BJ (cell line): ENCODE measurements at regions not wholly inside any gene's neighbourhood (a gene's known extent, or its start where the extent isn't known, plus 50 kb on each side); places are given as distances from the start of the nearest gene placed in this dataset.

Source experiments
- CTCF ChIA-PET: fragments of 350-600 bp; formaldehyde crosslinking; extraction: SDS; loops from one replicate; lab custom pipeline; 2021; ENCODE audit warnings: antibody characterized with exemption, inconsistent platforms; lab: Yijun Ruan, JAX
- POLR2A ChIA-PET: fragments of 300-600 bp; sonication (Branson Sonifier 250); formaldehyde crosslinking; extraction: SDS; loops from one replicate; lab custom pipeline; 2021; ENCODE audit warnings: antibody characterized with exemption; lab: Charles Lee
- DNase-seq: peaks from one replicate; pipeline ENCODE4 v3.0.0-alpha.2; 2011; ENCODE audit warnings: low read depth
- H3K27me3 ChIP-seq: 2 replicates; pipeline ENCODE4 v1.6.0; 2011; ENCODE audit warnings: low read length; ENCODE audit not compliant: control insufficient read depth, insufficient read depth
- H3K36me3 ChIP-seq: 2 replicates; pipeline ENCODE4 v1.5.1; 2011; ENCODE audit warnings: low read length; ENCODE audit not compliant: control insufficient read depth, insufficient read depth
- H3K4me3 ChIP-seq: 2 replicates; pipeline ENCODE4 v1.5.1; 2011; ENCODE audit warnings: low read depth, mild to moderate bottlenecking, control low read depth, low read length
- CTCF ChIP-seq: IDR thresholded peaks from 2 replicates; pipeline ENCODE4 v1.5.1; 2011; ENCODE audit warnings: low read depth, mild to moderate bottlenecking, control low read depth, inconsistent platforms, low read length, moderate library complexity; ENCODE audit not compliant: insufficient read depth

- DNase-seq = no peak
- H3K36me3 ChIP-seq = no peaks in the 10 kb centered on the region
- H3K4me3 ChIP-seq = no peak overlapping the region
- H3K27me3 ChIP-seq = no peaks in the 10 kb centered on the region
- ChIA-PET POLR2A (no interaction called here), CTCF (no interaction called here)
- TF ChIP-seq CTCF = no peak
Measured at GRCh38 chr16:52770828-52771227, 223.9 kb upstream of the TOX3 start.

GRCh38 chr16:52758473-52758855, 211.5 kb upstream of the TOX3 start:
- CTCF ChIA-PET = no interaction called here
- Histone ChIP-seq H3K36me3 (no peaks in the 10 kb centered on the region), H3K4me3 (no peak overlapping the region), H3K27me3 (no peaks in the 10 kb centered on the region)
- TF ChIP-seq CTCF = no peak
- POLR2A ChIA-PET = no interaction called here
- no peak for DNase-seq

- ChIA-PET CTCF (no interaction called here), POLR2A (no interaction called here)
- H3K36me3 ChIP-seq = no peaks in the 10 kb centered on the region
- DNase-seq = no peak
- H3K4me3 ChIP-seq = no peak overlapping the region
- no peaks in the 10 kb centered on the region for H3K27me3 ChIP-seq
- TF ChIP-seq CTCF = no peak
Measured at GRCh38 chr16:52757746-52758472, 211.0 kb upstream of the TOX3 start.

GRCh38 chr16:52756812-52757517, 210.0 kb upstream of the TOX3 start:
- no peak overlapping the region for H3K4me3 ChIP-seq
- CTCF ChIA-PET = no interaction called here
- H3K27me3 ChIP-seq = no peaks in the 10 kb centered on the region
- no peaks in the 10 kb centered on the region for H3K36me3 ChIP-seq
- DNase-seq = no peak
- POLR2A ChIA-PET = no interaction called here
- TF ChIP-seq CTCF = no peak

- H3K4me3 ChIP-seq = no peak overlapping the region
- H3K27me3 ChIP-seq = no peaks in the 10 kb centered on the region
- ChIA-PET POLR2A (no interaction called here), CTCF (no interaction called here)
- no peak for TF ChIP-seq CTCF
- DNase-seq = no peak
- no peaks in the 10 kb centered on the region for H3K36me3 ChIP-seq
Measured at GRCh38 chr16:52755396-52755795, 208.5 kb upstream of the TOX3 start.
